ENCODE measurements at regions not wholly inside any gene's neighbourhood (a gene's known extent, or its start where the extent isn't known, plus 50 kb on each side); places are given as distances from the start of the nearest gene placed in this dataset.
"Not testable (repeated sequence)": the region's sequence is repeated elsewhere in the genome, so short reads cannot be mapped to it uniquely, and the experiment has no call there.

DNA sequence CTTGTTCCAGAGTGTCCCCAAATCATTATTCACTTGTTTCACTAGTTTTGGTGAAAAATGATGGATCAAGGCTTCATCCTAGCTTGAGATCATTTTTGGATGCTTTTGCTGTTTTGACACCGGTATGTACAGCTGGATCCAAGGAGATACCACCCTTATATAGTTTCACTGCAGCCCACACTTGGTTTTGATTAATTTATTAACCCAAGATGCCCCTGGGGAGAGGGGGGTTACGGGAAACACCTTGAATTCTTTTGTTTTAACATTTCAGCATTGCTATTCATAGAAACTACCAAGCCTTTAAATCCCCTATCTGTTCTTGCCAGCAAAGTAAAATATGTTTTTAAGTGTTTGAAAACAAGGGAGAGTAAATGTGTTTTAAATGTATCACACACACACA is 457.7 kb upstream of the RUNX1 start:
- ChIA-PET POLR2A (no interaction called here), CTCF (no interaction called here)
- TF ChIP-seq, protein P1, sequence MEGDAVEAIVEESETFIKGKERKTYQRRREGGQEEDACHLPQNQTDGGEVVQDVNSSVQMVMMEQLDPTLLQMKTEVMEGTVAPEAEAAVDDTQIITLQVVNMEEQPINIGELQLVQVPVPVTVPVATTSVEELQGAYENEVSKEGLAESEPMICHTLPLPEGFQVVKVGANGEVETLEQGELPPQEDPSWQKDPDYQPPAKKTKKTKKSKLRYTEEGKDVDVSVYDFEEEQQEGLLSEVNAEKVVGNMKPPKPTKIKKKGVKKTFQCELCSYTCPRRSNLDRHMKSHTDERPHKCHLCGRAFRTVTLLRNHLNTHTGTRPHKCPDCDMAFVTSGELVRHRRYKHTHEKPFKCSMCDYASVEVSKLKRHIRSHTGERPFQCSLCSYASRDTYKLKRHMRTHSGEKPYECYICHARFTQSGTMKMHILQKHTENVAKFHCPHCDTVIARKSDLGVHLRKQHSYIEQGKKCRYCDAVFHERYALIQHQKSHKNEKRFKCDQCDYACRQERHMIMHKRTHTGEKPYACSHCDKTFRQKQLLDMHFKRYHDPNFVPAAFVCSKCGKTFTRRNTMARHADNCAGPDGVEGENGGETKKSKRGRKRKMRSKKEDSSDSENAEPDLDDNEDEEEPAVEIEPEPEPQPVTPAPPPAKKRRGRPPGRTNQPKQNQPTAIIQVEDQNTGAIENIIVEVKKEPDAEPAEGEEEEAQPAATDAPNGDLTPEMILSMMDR (IDR thresholded peaks at IDR 0.05; ENCODE audit: insufficient read depth, low read length, missing control alignments), result no peak
- no peak for DNase-seq (ENCODE audit: low read depth, low spot score)
- H3K4me3 ChIP-seq (ENCODE audit: low read depth, low read length), result no peak overlapping the region

DNA sequence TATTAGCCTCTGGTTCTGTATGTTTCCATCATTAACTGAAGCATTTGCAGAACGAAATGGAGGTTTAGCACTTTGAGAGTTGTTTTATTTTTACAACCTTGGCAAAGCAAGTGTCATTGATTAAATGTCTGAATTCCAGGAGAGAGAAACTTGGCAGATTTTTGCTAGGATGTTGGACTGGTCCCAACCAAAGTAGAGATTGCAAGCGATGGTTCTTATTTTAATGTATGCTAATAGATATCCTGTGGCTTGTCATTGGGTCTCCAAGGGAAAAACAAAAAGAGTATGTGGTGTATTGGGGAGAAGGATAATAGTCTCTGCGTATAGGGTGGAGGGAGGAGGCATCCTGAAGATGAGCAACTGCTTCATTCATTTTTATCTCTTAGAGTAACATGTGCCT is 457.2 kb upstream of the RUNX1 start:
- ChIA-PET CTCF (interaction anchor here (1.3 kb wide), 1 partner anchor 333 kb away, joined by 3 read pairs; no protein-coding TSS in a partner anchor), POLR2A (no interaction called here)
- H3K4me3 ChIP-seq (ENCODE audit: low read depth, low read length), result no peak overlapping the region
- peak; percentile 19 for DNase-seq (ENCODE audit: low read depth, low spot score)
- TF ChIP-seq, protein P1 (IDR thresholded peaks at IDR 0.05; ENCODE audit: insufficient read depth, low read length, missing control alignments), result no peak

DNA sequence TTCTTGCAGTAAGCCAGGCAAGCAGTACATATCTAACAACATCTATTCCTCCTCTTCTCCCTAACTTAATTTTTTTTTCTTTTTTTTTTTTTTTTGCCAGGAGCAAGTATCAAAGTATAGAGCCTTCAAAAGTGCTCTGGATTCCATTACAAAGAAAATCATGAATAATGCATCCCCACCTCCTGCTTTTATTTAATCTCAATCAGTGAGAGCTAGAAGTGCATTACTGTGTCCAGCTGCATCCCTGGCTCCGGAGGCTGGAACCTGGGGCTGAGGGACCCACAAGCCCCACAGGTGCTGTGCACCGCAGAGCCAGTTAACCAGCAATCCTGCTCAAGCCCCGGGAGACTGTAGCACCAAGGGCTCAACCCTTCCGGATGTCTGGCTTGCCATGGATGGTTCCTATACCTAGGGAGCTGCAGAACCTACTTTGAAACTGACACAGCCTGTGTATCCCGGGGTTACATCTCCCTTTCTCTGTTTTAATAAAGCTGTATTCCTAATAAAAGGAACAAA is 455.9 kb upstream of the RUNX1 start:
- ChIA-PET CTCF (interaction anchor here (1.2 to 1.3 kb wide), 2 partner anchors 15 to 335 kb away, joined by 3 read pairs; no protein-coding TSS in a partner anchor), POLR2A (no interaction called here)
- DNase-seq (ENCODE audit: low read depth, low spot score), result no peak
- TF ChIP-seq, protein P1 (IDR thresholded peaks at IDR 0.05; ENCODE audit: insufficient read depth, low read length, missing control alignments), result no peak
- no peak overlapping the region for H3K4me3 ChIP-seq (ENCODE audit: low read depth, low read length)

DNA sequence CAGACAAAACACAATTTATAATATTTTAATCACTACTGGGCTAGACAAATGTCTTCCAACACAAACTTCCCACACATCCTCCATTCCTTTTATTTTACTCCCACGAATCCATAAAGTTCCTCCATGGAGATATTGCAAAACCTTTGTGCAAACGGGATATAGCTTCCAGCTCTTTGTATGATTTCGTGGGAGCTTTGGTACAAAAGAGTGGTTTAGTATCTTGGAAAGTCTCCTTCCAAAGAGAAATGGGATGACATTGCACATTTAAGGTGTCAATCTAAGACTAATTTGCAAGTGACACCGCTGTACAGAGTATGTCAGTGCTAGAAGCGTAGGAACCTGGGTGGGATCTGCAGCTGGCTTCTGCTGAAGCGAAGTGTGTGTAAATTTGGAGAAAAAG is 455.2 kb upstream of the RUNX1 start:
- ChIA-PET CTCF (interaction anchor here (1.4 kb wide), 1 partner anchor 13 kb away, joined by 3 read pairs; no protein-coding TSS in a partner anchor), POLR2A (no interaction called here)
- TF ChIP-seq, protein P1 (IDR thresholded peaks at IDR 0.05; ENCODE audit: insufficient read depth, low read length, missing control alignments), result no peak
- no peak for DNase-seq (ENCODE audit: low read depth, low spot score)
- no peak overlapping the region for H3K4me3 ChIP-seq (ENCODE audit: low read depth, low read length)

DNA sequence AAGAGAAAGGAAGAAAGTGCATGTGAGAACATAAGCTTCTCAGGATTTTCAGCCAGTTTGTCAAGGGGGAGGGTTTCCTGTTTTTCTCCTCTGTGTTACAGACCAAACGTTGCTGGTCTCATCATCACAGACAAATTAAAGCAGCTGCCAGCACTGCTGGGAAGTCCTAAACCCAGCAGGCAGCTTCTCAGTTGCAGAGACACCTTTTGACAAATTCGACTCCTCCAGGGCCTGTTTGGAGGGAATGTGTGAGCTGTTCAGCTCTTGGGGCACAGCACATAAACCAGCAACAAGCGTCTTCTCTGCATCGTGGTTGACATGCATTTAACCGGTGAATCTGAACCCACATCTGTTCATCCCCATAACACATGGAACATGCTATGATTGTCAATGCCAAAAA is 454.6 kb upstream of the RUNX1 start:
- H3K4me3 ChIP-seq (ENCODE audit: low read depth, low read length), result no peak overlapping the region
- POLR2A ChIA-PET, result no interaction called here
- TF ChIP-seq, protein P1 (IDR thresholded peaks at IDR 0.05; ENCODE audit: insufficient read depth, low read length, missing control alignments), result no peak
- no peak for DNase-seq (ENCODE audit: low read depth, low spot score)
- CTCF ChIA-PET, result interaction anchor here (0.7 to 1.4 kb wide), 2 partner anchors 12 to 48 kb away, joined by 3 read pairs; no protein-coding TSS in a partner anchor

DNA sequence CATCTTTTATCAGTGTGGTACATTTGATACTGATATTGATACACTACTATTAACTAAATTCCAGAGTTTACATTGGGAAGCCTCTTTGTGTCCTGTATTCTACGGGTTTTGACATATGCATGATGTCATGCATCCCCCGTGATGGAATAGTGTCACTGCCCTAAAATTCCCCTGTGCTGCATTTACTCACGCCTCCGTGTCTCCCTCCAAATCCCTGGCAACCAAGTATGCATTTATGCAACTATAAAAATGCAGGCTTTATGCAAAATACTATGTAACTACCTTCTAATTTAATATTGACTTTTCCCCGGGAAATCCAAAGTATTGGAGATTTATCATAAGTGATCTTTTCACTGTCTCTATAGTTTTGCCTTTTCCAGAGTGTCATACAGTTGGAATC is 453.7 kb upstream of the RUNX1 start:
- CTCF ChIA-PET, result interaction anchor here (0.6 kb wide), 1 partner anchor 9 kb away, joined by 3 read pairs; no protein-coding TSS in a partner anchor
- TF ChIP-seq, protein P1 (IDR thresholded peaks at IDR 0.05; ENCODE audit: insufficient read depth, low read length, missing control alignments), result no peak
- no peak overlapping the region for H3K4me3 ChIP-seq (ENCODE audit: low read depth, low read length)
- POLR2A ChIA-PET, result no interaction called here
- DNase-seq (ENCODE audit: low read depth, low spot score), result no peak

DNA sequence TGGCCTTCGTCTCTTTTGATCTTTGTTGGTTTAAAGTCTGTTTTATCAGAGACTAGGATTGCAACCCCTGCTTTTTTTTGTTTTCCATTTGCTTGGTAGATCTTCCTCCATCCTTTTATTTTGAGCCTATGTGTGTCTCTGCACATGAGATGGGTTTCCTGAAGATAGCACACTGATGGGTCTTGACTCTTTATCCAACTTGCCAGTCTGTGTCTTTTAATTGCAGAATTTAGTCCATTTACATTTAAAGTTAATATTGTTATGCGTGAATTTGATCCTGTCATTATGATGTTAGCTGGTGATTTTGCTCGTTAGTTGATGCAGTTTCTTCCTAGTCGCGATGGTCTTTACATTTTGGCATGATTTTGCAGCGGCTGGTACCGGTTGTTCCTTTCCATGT is 448.4 kb upstream of the RUNX1 start:
- H3K4me3 ChIP-seq (ENCODE audit: low read depth, low read length); CTCF ChIA-PET; DNase-seq (ENCODE audit: low read depth, low spot score); POLR2A ChIA-PET: not testable (repeated sequence)

Measured in AG04449 (cell line).